Stimulated activated CD8-positive, alpha-beta memory T cell treated with anti-CD3 and anti-CD28 coated beads, Interleukin-15, amount 100 ng/mL, for 4 hours (primary cell): ENCODE measurements at regions not wholly inside any gene's neighbourhood (a gene's known extent, or its start where the extent isn't known, plus 50 kb on each side); places are given as distances from the start of the nearest gene placed in this dataset.

ENCODE experiments used
- DNase-seq, 2 donors: peaks; one replicate each; pipeline ENCODE4 v3.0.0-alpha.2; 2020; ENCODE audit warnings: low read depth in 2 of 2

GRCh38 chr4:80145739-80146138 is 51.6 kb upstream of the PRDM8 start:
- no peak for DNase-seq

- no peak for DNase-seq
Measured at GRCh38 chr4:80144676-80145470, 52.4 kb upstream of the PRDM8 start.

- no peak for DNase-seq
Measured at GRCh38 chr4:80143307-80143679, 54.0 kb upstream of the PRDM8 start.

GRCh38 chr4:80142394-80143306 is 54.7 kb upstream of the PRDM8 start:
- no peak for DNase-seq

GRCh38 chr4:80141543-80141942 is 55.8 kb upstream of the PRDM8 start:
- no peak for DNase-seq

GRCh38 chr4:80140194-80140593 is 57.1 kb upstream of the PRDM8 start:
- no peak for DNase-seq

- DNase-seq: no peak
Measured at GRCh38 chr4:80139671-80140070, 57.6 kb upstream of the PRDM8 start.

- DNase-seq: peak in 1 of 2 donors; percentile 23
Measured at GRCh38 chr4:80138551-80139538, 58.5 kb upstream of the PRDM8 start.

GRCh38 chr4:80137631-80138030 is 59.7 kb upstream of the PRDM8 start:
- DNase-seq: no peak

GRCh38 chr4:80136270-80136669 is 61.0 kb upstream of the PRDM8 start:
- DNase-seq: no peak

- no peak for DNase-seq
Measured at GRCh38 chr4:80135702-80136058, 61.6 kb upstream of the PRDM8 start.

GRCh38 chr4:80134936-80135701 is 62.1 kb upstream of the ANTXR2 start:
- DNase-seq: no peak

GRCh38 chr4:80133240-80133783 is 60.3 kb upstream of the ANTXR2 start:
- no peak for DNase-seq

GRCh38 chr4:80129785-80130184 is 56.8 kb upstream of the ANTXR2 start:
- no peak for DNase-seq

GRCh38 chr4:80128941-80129340 is 55.9 kb upstream of the ANTXR2 start:
- DNase-seq: no peak

GRCh38 chr4:80127870-80128419 is 54.9 kb upstream of the ANTXR2 start:
- no peak for DNase-seq

GRCh38 chr4:80126435-80126834 is 53.4 kb upstream of the ANTXR2 start:
- DNase-seq: no peak

- DNase-seq: no peak
Measured at GRCh38 chr4:80125252-80126177, 52.5 kb upstream of the ANTXR2 start.
